IMR-90 (cell line): ENCODE measurements at regions not wholly inside any gene's neighbourhood (a gene's known extent, or its start where the extent isn't known, plus 50 kb on each side); places are given as distances from the start of the nearest gene placed in this dataset.
A peak's percentile ranks its signal among the peaks of the same experiment; 100 is the strongest.

Experiments used
- ATAC-seq: fragments of 200-7000 bp; cut with Tn5 transposase; 2 replicates; pipeline ENCODE4 v1.9.1; 2020; ENCODE audit warnings: low read depth, mild to moderate bottlenecking, moderate library complexity
- BruUV-seq: library from RNA; stranded (reverse); fragments of 400-500 nt; replicated peaks from 2 replicates; lab custom pipeline; 2021; lab: Mats Ljungman, UMichigan
- CTCF ChIA-PET: fragments of 300-600 bp; formaldehyde crosslinking; extraction: SDS; loops from one replicate; lab custom pipeline; 2021; ENCODE audit warnings: antibody characterized with exemption; lab: Yijun Ruan, JAX
- POLR2A ChIA-PET: fragments of 300-600 bp; sonication (Branson Sonifier 250); formaldehyde crosslinking; loops from one replicate; lab custom pipeline; 2022; ENCODE audit warnings: antibody characterized with exemption; ENCODE audit not compliant: unreplicated experiment; lab: Charles Lee
- DNase-seq: peaks from one replicate; pipeline ENCODE4 v3.0.0; 2013
- H2AFZ ChIP-seq: replicated peaks from 2 replicates; pipeline ENCODE3; 2013; ENCODE audit warnings: low read length, mild to moderate bottlenecking; ENCODE audit not compliant: poor library complexity
- H2AK5ac ChIP-seq: 2 replicates; pipeline ENCODE4 v1.6.1; 2013; ENCODE audit warnings: low read depth, low read length, inconsistent platforms
- H2AK9ac ChIP-seq: replicated peaks from 2 replicates; pipeline ENCODE3; 2013; ENCODE audit warnings: mild to moderate bottlenecking, low read depth, low read length, moderate library complexity; ENCODE audit not compliant: poor library complexity
- H2BK120ac ChIP-seq: 2 replicates; pipeline ENCODE4 v1.6.1; 2013; ENCODE audit warnings: low read depth, low read length, inconsistent platforms
- H2BK15ac ChIP-seq: 3 replicates; pipeline ENCODE4 v1.6.1; 2013; ENCODE audit warnings: low read depth, low read length, inconsistent platforms
- H2BK20ac ChIP-seq: 2 replicates; pipeline ENCODE4 v1.6.1; 2013; ENCODE audit warnings: low read depth, mild to moderate bottlenecking, inconsistent platforms, low read length, moderate library complexity
- H2BK5ac ChIP-seq: 2 replicates; pipeline ENCODE4 v1.6.1; 2013; ENCODE audit warnings: mild to moderate bottlenecking, low read depth, low read length, inconsistent platforms; ENCODE audit not compliant: poor library complexity, severe bottlenecking
- H3K14ac ChIP-seq: replicated peaks from 2 replicates; pipeline ENCODE4 v1.6.1; 2013; ENCODE audit warnings: low read depth, low read length, inconsistent platforms
- H3K18ac ChIP-seq: 2 replicates; pipeline ENCODE4 v1.6.1; 2013; ENCODE audit warnings: low read depth, low read length, control low read depth
- H3K23ac ChIP-seq: 2 replicates; pipeline ENCODE4 v1.6.1; 2013; ENCODE audit warnings: low read depth, low read length, inconsistent platforms
- H3K27ac ChIP-seq: 2 replicates; pipeline ENCODE4 v1.5.1; 2013; ENCODE audit warnings: mild to moderate bottlenecking, control low read depth, low read length; ENCODE audit not compliant: insufficient read depth
- H3K27me3 ChIP-seq: 2 replicates; pipeline ENCODE4 v1.6.1; 2013; ENCODE audit warnings: low read length; ENCODE audit not compliant: control insufficient read depth, insufficient read depth
- H3K36me3 ChIP-seq: 2 replicates; pipeline ENCODE4 v1.6.1; 2013; ENCODE audit warnings: low read length, mixed read lengths; ENCODE audit not compliant: control insufficient read depth, insufficient read depth
- H3K4ac ChIP-seq: 2 replicates; pipeline ENCODE4 v1.6.1; 2013; ENCODE audit warnings: low read depth, low read length, inconsistent platforms
- H3K4me1 ChIP-seq: 2 replicates; pipeline ENCODE4 v1.6.1; 2013; ENCODE audit warnings: low read length, mixed read lengths; ENCODE audit not compliant: control insufficient read depth, insufficient read depth
- H3K4me2 ChIP-seq: 2 replicates; pipeline ENCODE4 v1.6.1; 2013; ENCODE audit warnings: low read depth, mild to moderate bottlenecking, control low read depth, low read length, moderate library complexity
- H3K4me3 ChIP-seq: 2 replicates; pipeline ENCODE4 v1.5.1; 2013; ENCODE audit warnings: low read depth, mild to moderate bottlenecking, control low read depth, low read length, moderate library complexity; ENCODE audit not compliant: insufficient read depth
- H3K56ac ChIP-seq: 2 replicates; pipeline ENCODE4 v1.6.1; 2013; ENCODE audit warnings: low read length, inconsistent platforms; ENCODE audit not compliant: insufficient read depth; ENCODE audit errors: extremely low read depth
- H3K79me1 ChIP-seq, 2 experiments: 2 replicates each; pipeline ENCODE4 v1.6.1; 2013; ENCODE audit warnings: low read length in 2 of 2, inconsistent platforms in 1 of 2, low read depth in 1 of 2
- H3K9ac ChIP-seq: 2 replicates; pipeline ENCODE4 v1.6.1; 2013; ENCODE audit warnings: low read depth, low read length, control low read depth
- H3K9me1 ChIP-seq: 2 replicates; pipeline ENCODE4 v1.6.1; 2013; ENCODE audit warnings: low read length, inconsistent platforms; ENCODE audit not compliant: insufficient read depth
- H3K9me3 ChIP-seq: 2 replicates; pipeline ENCODE4 v1.6.1; 2013; ENCODE audit warnings: low read length; ENCODE audit not compliant: control insufficient read depth, insufficient read depth
- H4K20me1 ChIP-seq: 2 replicates; pipeline ENCODE4 v1.6.1; 2013; ENCODE audit warnings: low read length, inconsistent platforms; ENCODE audit not compliant: insufficient read depth
- H4K5ac ChIP-seq: 2 replicates; pipeline ENCODE4 v1.6.1; 2013; ENCODE audit warnings: mild to moderate bottlenecking, low read depth, low read length, control low read depth
- H4K8ac ChIP-seq, 2 experiments: 2 replicates each; pipeline ENCODE4 v1.6.1; 2013; ENCODE audit warnings: low read depth in 2 of 2, low read length in 2 of 2, control low read depth in 1 of 2, inconsistent platforms in 1 of 2
- H4K91ac ChIP-seq: 2 replicates; pipeline ENCODE4 v1.6.1; 2013; ENCODE audit warnings: low read depth, low read length, inconsistent platforms; ENCODE audit not compliant: insufficient read depth
- BHLHE40 ChIP-seq: fragments of 150-350 bp; IDR thresholded peaks from 2 replicates; pipeline ENCODE4 v1.6.1; 2016; ENCODE audit warnings: mild to moderate bottlenecking, low read depth, low read length
- CEBPB ChIP-seq: IDR thresholded peaks from 2 replicates; pipeline ENCODE4 v1.6.1; 2012; ENCODE audit warnings: low read depth, low read length, improper control_type of control experiment
- WGBS, 2 experiments: methylation state at CpG; one replicate each; pipeline versions ENCODE4 v1.1.5 to v1.1.7; 2013; ENCODE audit warnings: missing lambda C conversion rate in 2 of 2; ENCODE audit not compliant: insufficient read length in 1 of 2; ENCODE audit errors: extremely low coverage in 2 of 2; 5-methylcytosine and 5-hydroxymethylcytosine counted together
- dilution Hi-C: fragments of 300-500 bp; cut with HindIII; formaldehyde crosslinking; loops from one replicate; pipeline ENCODE4 v1.14.3; 2018; ENCODE audit warnings: low sequenced_read_pairs; ENCODE audit not compliant: unreplicated experiment
- in situ Hi-C: fragments of 300-500 bp; cut with MboI; formaldehyde crosslinking; loops from 3 replicates; pipeline ENCODE4 v1.14.3; 2019; ENCODE audit warnings: low sequenced_read_pairs, inconsistent platforms, mixed read lengths
- intact Hi-C: fragments of 100-400 bp; cut with micrococcal nuclease; formaldehyde crosslinking; loops from 2 replicates; pipeline ENCODE4 v1.10.0; 2022

GRCh38 chr1:55725378-55725777 is 510.2 kb upstream of the USP24 start:
- POLR2A ChIA-PET = interaction anchor here (0.6 kb wide), 1 partner anchor 9 kb away, joined by 3 read pairs; no protein-coding TSS in a partner anchor

More at GRCh38 chr1:55725378-55725777, 510.2 kb upstream of the USP24 start:
- peak overlapping the region; percentile 91 for H4K91ac ChIP-seq
- no peak for ATAC-seq
- peak overlapping the region; percentile 100 for H2BK120ac ChIP-seq
- peak overlapping the region; percentile 96 for H4K5ac ChIP-seq
- no peak overlapping the region for H3K4me3 ChIP-seq
- H3K27ac ChIP-seq = peak overlapping the region; percentile 84; the same call in 1 of the 2 replicates
- no peak for TF ChIP-seq BHLHE40
- TF ChIP-seq CEBPB = peak; percentile 51
- peak overlapping the region; percentile 98 for H3K18ac ChIP-seq
- H3K14ac ChIP-seq = peak overlapping the region; percentile 83
- peak overlapping the region; percentile 95 for H2BK20ac ChIP-seq
- peak overlapping the region; percentile 50 to 86 for H4K8ac ChIP-seq
- H3K4ac ChIP-seq = peak overlapping the region; percentile 77
- no CpG with 5 or more reads among the region's 1 CpG for WGBS, 2 experiments
- in situ Hi-C loops (no loop called here), intact Hi-C loops (loop anchor here (2.0 kb wide), 3 partner anchors 107 to 853 kb away; partner anchors contain the start of gene PLPP3), dilution Hi-C loops (no loop called here)
- H3K56ac ChIP-seq = peak overlapping the region; percentile 83
- H3K4me2 ChIP-seq = no peak overlapping the region
- peak overlapping the region; percentile 82 for H2AK5ac ChIP-seq
- peak overlapping the region; percentile 39; the same call in 1 of the 2 replicates for H3K9ac ChIP-seq
- H3K23ac ChIP-seq = peak overlapping the region; percentile 61; the same call in 1 of the 2 replicates
- H2BK15ac ChIP-seq = peak overlapping the region; percentile 67; the same call in 2 of the 3 replicates
- no peaks in the 10 kb centered on the region for H3K27me3 ChIP-seq
- peak; percentile 64 for DNase-seq
- no peaks in the 10 kb centered on the region; the same call in 1 of the 2 replicates for H3K9me3 ChIP-seq
- H2AK9ac ChIP-seq = no peak overlapping the region
- H3K9me1 ChIP-seq = peaks cover 7% of the 10 kb centered on the region
- no peak overlapping the region for H2AFZ ChIP-seq
- CTCF ChIA-PET = no interaction called here
- H2BK5ac ChIP-seq = peak overlapping the region; percentile 96
- no peaks in the 10 kb centered on the region for H3K79me1 ChIP-seq
- no peaks in the 10 kb centered on the region for H4K20me1 ChIP-seq
- no peaks in the 10 kb centered on the region for H3K36me3 ChIP-seq
- BruUV-seq = no TSS peak
- H3K4me1 ChIP-seq = peaks cover 12% of the 10 kb centered on the region
